ENCODE measurements at regions not wholly inside any gene's neighbourhood (a gene's known extent, or its start where the extent isn't known, plus 50 kb on each side); places are given as distances from the start of the nearest gene placed in this dataset.
"Not testable (repeated sequence)": the region's sequence is repeated elsewhere in the genome, so short reads cannot be mapped to it uniquely, and the experiment has no call there.

- no peaks in the 10 kb centered on the region for H3K4me1 ChIP-seq
- H3K4me3 ChIP-seq: no peak overlapping the region
- in situ Hi-C loops (cut with MboI; ENCODE audit: low sequenced_read_pairs in 4 of 4): loop anchor here in 1 of 4 donors (25.0 kb wide), 1 partner anchor 101 kb away; no protein-coding TSS in a partner anchor
- H3K36me3 ChIP-seq: no peaks in the 10 kb centered on the region
- intact Hi-C loops (cut with DNase I; ENCODE audit: low total_unique reads): no loop called here
- H3K27me3 ChIP-seq: no peaks in the 10 kb centered on the region
- TF ChIP-seq POLR2A (IDR thresholded peaks at IDR 0.05) (no peak), CTCF (IDR thresholded peaks at IDR 0.05 in 4 of 5, conservative IDR thresholded peaks at IDR 0.05 in 1 of 5) (no peak)
- H3K27ac ChIP-seq: no peak overlapping the region
- ATAC-seq (no peak), DNase-seq (no peak)
- no peaks in the 10 kb centered on the region for H3K9me3 ChIP-seq
Measured at GRCh38 chr16:60137891-60138290, 1403.8 kb upstream of the GOT2 start.

GRCh38 chr16:60127196-60127595 is 1393.1 kb upstream of the GOT2 start:
- DNase-seq (no peak), ATAC-seq (no peak)
- intact Hi-C loops (cut with DNase I; ENCODE audit: low total_unique reads): no loop called here
- Histone ChIP-seq H3K4me1 (no peaks in the 10 kb centered on the region), H3K9me3 (no peaks in the 10 kb centered on the region), H3K27me3 (no peaks in the 10 kb centered on the region), H3K4me3 (no peak overlapping the region), H3K27ac (no peak overlapping the region), H3K36me3 (no peaks in the 10 kb centered on the region)
- TF ChIP-seq POLR2A (IDR thresholded peaks at IDR 0.05) (no peak), CTCF (IDR thresholded peaks at IDR 0.05 in 4 of 5, conservative IDR thresholded peaks at IDR 0.05 in 1 of 5) (no peak)
- in situ Hi-C loops (cut with MboI; ENCODE audit: low sequenced_read_pairs in 4 of 4): loop anchor here in 1 of 4 donors (25.0 kb wide), 1 partner anchor 90 kb away; no protein-coding TSS in a partner anchor

- H3K4me1 ChIP-seq; intact Hi-C loops (cut with DNase I; ENCODE audit: low total_unique reads); DNase-seq; H3K4me3 ChIP-seq; H3K36me3 ChIP-seq; H3K27ac ChIP-seq; H3K27me3 ChIP-seq; ATAC-seq; H3K9me3 ChIP-seq: not testable (repeated sequence)
- in situ Hi-C loops (cut with MboI; ENCODE audit: low sequenced_read_pairs in 4 of 4): loop anchor here in 1 of 4 donors (25.0 kb wide), 1 partner anchor 89 kb away; no protein-coding TSS in a partner anchor
Measured at GRCh38 chr16:60126115-60126514, 1392.0 kb upstream of the GOT2 start.

GRCh38 chr16:60123392-60124023 is 1389.4 kb upstream of the GOT2 start:
- in situ Hi-C loops (cut with MboI; ENCODE audit: low sequenced_read_pairs in 4 of 4): no loop called here
- Histone ChIP-seq H3K27ac (no peak overlapping the region), H3K36me3 (no peaks in the 10 kb centered on the region), H3K9me3 (no peaks in the 10 kb centered on the region), H3K4me1 (no peaks in the 10 kb centered on the region), H3K27me3 (no peaks in the 10 kb centered on the region), H3K4me3 (no peak overlapping the region)
- ATAC-seq: no peak
- TF ChIP-seq CTCF (IDR thresholded peaks at IDR 0.05 in 4 of 5, conservative IDR thresholded peaks at IDR 0.05 in 1 of 5): no peak
- TF ChIP-seq POLR2A (IDR thresholded peaks at IDR 0.05): no peak
- no peak for DNase-seq
- intact Hi-C loops (cut with DNase I; ENCODE audit: low total_unique reads): no loop called here

GRCh38 chr16:60120586-60120985 is 1386.5 kb upstream of the GOT2 start:
- ATAC-seq (no peak), DNase-seq (no peak)
- TF ChIP-seq CTCF (IDR thresholded peaks at IDR 0.05 in 4 of 5, conservative IDR thresholded peaks at IDR 0.05 in 1 of 5) (no peak), POLR2A (IDR thresholded peaks at IDR 0.05) (no peak)
- Histone ChIP-seq H3K9me3 (no peaks in the 10 kb centered on the region), H3K27ac (no peak overlapping the region), H3K4me3 (no peak overlapping the region), H3K4me1 (no peaks in the 10 kb centered on the region), H3K27me3 (no peaks in the 10 kb centered on the region), H3K36me3 (no peaks in the 10 kb centered on the region)
- in situ Hi-C loops (cut with MboI; ENCODE audit: low sequenced_read_pairs in 4 of 4): no loop called here
- intact Hi-C loops (cut with DNase I; ENCODE audit: low total_unique reads): no loop called here
